Progenitor cell of endocrine pancreas (in vitro differentiated cells): ENCODE measurements at regions not wholly inside any gene's neighbourhood (a gene's known extent, or its start where the extent isn't known, plus 50 kb on each side); places are given as distances from the start of the nearest gene placed in this dataset.
A peak's percentile ranks its signal among the peaks of the same experiment; 100 is the strongest.

Experiments
- DNase-seq: peaks from one replicate; pipeline ENCODE4 v3.0.0; 2021; ENCODE audit warnings: low spot score; ENCODE audit not compliant: unreplicated experiment
- H3K27ac Mint-ChIP-seq: 2 replicates; pipeline ENCODE4 v1.8.0; 2021; ENCODE audit warnings: mild to moderate bottlenecking, moderate library complexity, mixed read lengths
- H3K27me3 Mint-ChIP-seq: 2 replicates; pipeline ENCODE4 v1.8.0; 2021; ENCODE audit warnings: mixed read lengths
- H3K36me3 Mint-ChIP-seq: 2 replicates; pipeline ENCODE4 v1.8.0; 2022; ENCODE audit warnings: mixed read lengths; ENCODE audit not compliant: insufficient read depth
- H3K4me1 Mint-ChIP-seq: 2 replicates; pipeline ENCODE4 v1.8.0; 2021; ENCODE audit warnings: low read depth, mixed read lengths
- H3K4me3 Mint-ChIP-seq: 2 replicates; pipeline ENCODE4 v1.8.0; 2021; ENCODE audit warnings: low read depth, mild to moderate bottlenecking, moderate library complexity, mixed read lengths
- H3K9me3 Mint-ChIP-seq: 2 replicates; pipeline ENCODE4 v1.8.0; 2021; ENCODE audit warnings: low read depth, mixed read lengths
- TF ChIP-seq, protein P1 (sequence below): fragments of 200-600 bp; sonication (generic); IDR thresholded peaks from one replicate; pipeline ENCODE4 v1.5.0; 2021; ENCODE audit warnings: antibody characterized with exemption, mild to moderate bottlenecking; ENCODE audit not compliant: unreplicated experiment

GRCh38 chr3:3334491-3334890 lies 155.0 kb upstream of the CRBN start:
- Mint-ChIP-seq H3K9me3 (no peaks in the 10 kb centered on the region), H3K4me3 (no peak overlapping the region), H3K27me3 (peaks cover 4% of the 10 kb centered on the region), H3K36me3 (no peaks in the 10 kb centered on the region), H3K27ac (no peak overlapping the region), H3K4me1 (no peaks in the 10 kb centered on the region)
- no peak for DNase-seq
- TF ChIP-seq, protein P1, sequence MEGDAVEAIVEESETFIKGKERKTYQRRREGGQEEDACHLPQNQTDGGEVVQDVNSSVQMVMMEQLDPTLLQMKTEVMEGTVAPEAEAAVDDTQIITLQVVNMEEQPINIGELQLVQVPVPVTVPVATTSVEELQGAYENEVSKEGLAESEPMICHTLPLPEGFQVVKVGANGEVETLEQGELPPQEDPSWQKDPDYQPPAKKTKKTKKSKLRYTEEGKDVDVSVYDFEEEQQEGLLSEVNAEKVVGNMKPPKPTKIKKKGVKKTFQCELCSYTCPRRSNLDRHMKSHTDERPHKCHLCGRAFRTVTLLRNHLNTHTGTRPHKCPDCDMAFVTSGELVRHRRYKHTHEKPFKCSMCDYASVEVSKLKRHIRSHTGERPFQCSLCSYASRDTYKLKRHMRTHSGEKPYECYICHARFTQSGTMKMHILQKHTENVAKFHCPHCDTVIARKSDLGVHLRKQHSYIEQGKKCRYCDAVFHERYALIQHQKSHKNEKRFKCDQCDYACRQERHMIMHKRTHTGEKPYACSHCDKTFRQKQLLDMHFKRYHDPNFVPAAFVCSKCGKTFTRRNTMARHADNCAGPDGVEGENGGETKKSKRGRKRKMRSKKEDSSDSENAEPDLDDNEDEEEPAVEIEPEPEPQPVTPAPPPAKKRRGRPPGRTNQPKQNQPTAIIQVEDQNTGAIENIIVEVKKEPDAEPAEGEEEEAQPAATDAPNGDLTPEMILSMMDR: no peak

- DNase-seq: no peak
- no peak overlapping the region for H3K4me3 Mint-ChIP-seq
- H3K27me3 Mint-ChIP-seq: peaks cover 4% of the 10 kb centered on the region
- no peaks in the 10 kb centered on the region for H3K36me3 Mint-ChIP-seq
- TF ChIP-seq, protein P1: no peak
- no peaks in the 10 kb centered on the region for H3K9me3 Mint-ChIP-seq
- H3K27ac Mint-ChIP-seq: no peak overlapping the region
- H3K4me1 Mint-ChIP-seq: no peaks in the 10 kb centered on the region
Measured at GRCh38 chr3:3333571-3333970, 154.1 kb upstream of the CRBN start.

- TF ChIP-seq, protein P1: no peak
- DNase-seq: no peak
- Mint-ChIP-seq H3K27ac (no peak overlapping the region), H3K9me3 (peaks cover 3% of the 10 kb centered on the region), H3K4me1 (peaks cover 4% of the 10 kb centered on the region), H3K4me3 (no peak overlapping the region), H3K36me3 (peaks cover 1% of the 10 kb centered on the region), H3K27me3 (peaks cover 1% of the 10 kb centered on the region)
Measured at GRCh38 chr3:3316521-3316920, 137.0 kb upstream of the CRBN start.

DNA sequence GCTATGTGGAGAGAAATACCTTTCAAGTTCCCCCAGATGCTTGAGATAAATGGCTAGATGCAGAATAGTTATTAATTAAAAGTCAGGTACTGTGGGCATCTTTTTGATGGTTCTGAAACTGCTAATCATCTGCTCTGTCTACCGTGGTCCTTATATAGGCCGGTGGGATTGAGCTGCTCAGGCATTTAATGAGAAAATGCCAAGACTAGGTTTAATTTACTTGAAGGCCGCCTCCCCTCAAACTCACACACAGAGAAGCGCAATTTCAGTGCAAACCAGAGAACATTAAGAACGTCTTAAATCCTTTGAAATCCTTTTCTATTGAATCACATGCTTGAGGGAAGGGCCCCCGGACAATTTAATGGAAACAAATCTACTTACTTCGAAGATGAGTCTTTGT lies 136.4 kb upstream of the CRBN start:
- Mint-ChIP-seq H3K27ac (no peak overlapping the region), H3K9me3 (peaks cover 3% of the 10 kb centered on the region), H3K4me3 (no peak overlapping the region), H3K27me3 (no peaks in the 10 kb centered on the region), H3K4me1 (peaks cover 10% of the 10 kb centered on the region), H3K36me3 (peaks cover 1% of the 10 kb centered on the region)
- DNase-seq: no peak
- TF ChIP-seq, protein P1: no peak

DNA sequence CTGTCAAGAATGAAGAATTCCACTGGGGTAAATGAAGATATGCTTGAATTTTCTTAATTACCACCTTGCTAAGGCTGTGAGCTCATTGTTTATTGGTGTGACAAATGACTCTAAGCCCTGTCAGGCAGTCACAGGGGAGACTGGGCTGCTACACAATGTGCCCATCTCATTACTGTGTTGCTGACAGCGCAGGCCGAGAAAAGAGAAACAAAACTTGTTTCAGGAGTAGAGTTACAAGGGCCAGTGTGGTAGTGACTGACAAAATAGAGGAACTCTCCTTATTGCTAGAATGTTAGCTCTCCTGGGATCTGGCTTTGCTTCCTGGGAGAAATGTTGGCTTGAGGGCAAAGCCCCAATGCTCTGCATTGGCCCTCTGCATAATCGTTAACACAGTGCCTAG lies 130.4 kb upstream of the CRBN start:
- H3K36me3 Mint-ChIP-seq: no peaks in the 10 kb centered on the region
- peaks cover 39% of the 10 kb centered on the region for H3K4me1 Mint-ChIP-seq
- DNase-seq: no peak
- H3K4me3 Mint-ChIP-seq: no peak overlapping the region
- no peaks in the 10 kb centered on the region for H3K27me3 Mint-ChIP-seq
- H3K27ac Mint-ChIP-seq: peak overlapping the region; percentile 1
- TF ChIP-seq, protein P1: no peak
- H3K9me3 Mint-ChIP-seq: no peaks in the 10 kb centered on the region
